Hematopoietic multipotent progenitor cell treated with erythropoietin and hydrocortisone succinate and interleukin-3 and kit ligand, for 15 days (in vitro differentiated cells): ENCODE measurements at regions not wholly inside any gene's neighbourhood (a gene's known extent, or its start where the extent isn't known, plus 50 kb on each side); places are given as distances from the start of the nearest gene placed in this dataset.

Source experiments
- DNase-seq: peaks from one replicate; pipeline ENCODE4 v3.0.0-alpha.2; 2015; ENCODE audit warnings: low spot score

- peak; percentile 32 for DNase-seq
Observed at GRCh38 chr13:50071379-50071778, 56.1 kb downstream of the KCNRG start.

- DNase-seq: no peak
Observed at GRCh38 chr13:50072676-50073075, 57.4 kb downstream of the KCNRG start.

GRCh38 chr13:50073340-50073739 lies 58.1 kb downstream of the KCNRG start:
- DNase-seq: no peak

GRCh38 chr13:50074843-50075242 lies 59.6 kb downstream of the KCNRG start:
- DNase-seq: no peak

GRCh38 chr13:50075619-50076097 lies 60.4 kb downstream of the KCNRG start:
- peak; percentile 30 for DNase-seq

GRCh38 chr13:50077431-50077830 lies 62.2 kb downstream of the KCNRG start:
- DNase-seq: peak; percentile 46

GRCh38 chr13:50078231-50078894 lies 63.1 kb downstream of the KCNRG start:
- DNase-seq: peak; percentile 39

GRCh38 chr13:50078895-50079654 lies 63.8 kb downstream of the KCNRG start:
- peak; percentile 31 for DNase-seq

GRCh38 chr13:50079655-50080202 lies 64.5 kb downstream of the KCNRG start:
- peak; percentile 15 for DNase-seq

GRCh38 chr13:50080203-50080910 lies 65.1 kb downstream of the KCNRG start:
- DNase-seq: peak; percentile 56

GRCh38 chr13:50080911-50081678 lies 65.9 kb downstream of the KCNRG start:
- peak; percentile 57 for DNase-seq

- DNase-seq: peak; percentile 99
Observed at GRCh38 chr13:50081679-50082425, 66.6 kb downstream of the KCNRG start.

- DNase-seq: peak; percentile 76
Observed at GRCh38 chr13:50082426-50083281, 67.4 kb downstream of the KCNRG start.

- DNase-seq: peak; percentile 73
Observed at GRCh38 chr13:50085063-50085462, 69.8 kb downstream of the KCNRG start.

- no peak for DNase-seq
Observed at GRCh38 chr13:50089633-50090032, 74.4 kb downstream of the KCNRG start.

GRCh38 chr13:50090211-50090610 lies 75.0 kb downstream of the KCNRG start:
- no peak for DNase-seq

GRCh38 chr13:50094615-50095293 lies 79.5 kb downstream of the KCNRG start:
- no peak for DNase-seq

GRCh38 chr13:50098693-50099092 lies 83.4 kb downstream of the KCNRG start:
- DNase-seq: no peak

- DNase-seq: no peak
Observed at GRCh38 chr13:50099473-50099872, 84.2 kb downstream of the KCNRG start.
